Urothelium cell line (cell line): ENCODE measurements at regions not wholly inside any gene's neighbourhood (a gene's known extent, or its start where the extent isn't known, plus 50 kb on each side); places are given as distances from the start of the nearest gene placed in this dataset.
"Not testable (repeated sequence)": the region's sequence is repeated elsewhere in the genome, so short reads cannot be mapped to it uniquely, and the experiment has no call there.

Source experiments
- DNase-seq: peaks from one replicate; pipeline ENCODE4 v3.0.0; 2011; ENCODE audit warnings: low spot score, mixed read lengths
- FAIRE-seq: peaks from 2 replicates; lab custom pipeline; 2011; peaks lifted over from hg19 to GRCh38; lab: Jason Lieb, UNC

GRCh38 chr13:78540058-78540457 is 63.3 kb downstream of the POU4F1 start:
- DNase-seq = no peak
- no peak for FAIRE-seq

GRCh38 chr13:78526044-78526443 is 77.3 kb downstream of the POU4F1 start:
- not testable (repeated sequence) for FAIRE-seq, DNase-seq

DNA sequence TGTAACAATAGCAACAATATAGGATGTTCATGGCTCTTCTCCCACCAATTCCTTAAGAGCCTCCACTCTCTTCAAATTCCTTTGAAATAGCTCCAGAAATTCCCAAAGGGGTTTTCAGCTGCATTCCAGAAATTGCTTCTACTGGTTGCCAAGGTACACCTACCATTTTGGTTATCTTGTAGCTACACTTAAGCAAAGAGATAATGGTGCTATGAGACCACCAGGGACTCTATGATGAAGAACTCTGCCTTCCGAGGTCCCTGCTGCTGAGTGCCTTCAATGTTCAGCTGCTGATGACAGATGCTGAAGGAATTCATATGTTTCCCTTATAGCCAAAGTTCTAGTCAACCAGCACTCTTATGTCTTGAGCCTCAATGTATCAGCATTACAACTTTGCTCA is 78.4 kb downstream of the POU4F1 start:
- FAIRE-seq = no peak
- DNase-seq = no peak

DNA sequence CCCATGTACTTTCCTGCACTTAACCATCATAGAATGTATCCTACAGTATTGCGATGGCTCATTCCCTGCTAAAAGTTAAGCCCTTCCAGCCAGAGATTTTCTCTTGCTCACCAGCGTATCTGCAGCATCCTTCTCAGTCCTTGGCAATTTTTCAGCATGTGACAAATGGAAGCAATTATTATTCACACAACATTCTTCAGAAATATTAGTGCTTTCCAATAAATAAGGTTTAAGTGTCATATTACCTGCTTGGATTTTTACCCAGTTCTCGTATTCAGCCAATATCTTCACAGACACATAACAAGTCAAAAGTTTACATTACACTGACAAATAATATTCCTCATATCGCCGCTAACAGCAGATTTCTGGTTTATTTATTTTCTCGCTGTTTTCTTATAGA is 82.3 kb downstream of the POU4F1 start:
- DNase-seq = no peak
- no peak for FAIRE-seq

GRCh38 chr13:78520425-78520824 is 82.9 kb downstream of the POU4F1 start:
- DNase-seq = no peak
- FAIRE-seq = no peak

DNA sequence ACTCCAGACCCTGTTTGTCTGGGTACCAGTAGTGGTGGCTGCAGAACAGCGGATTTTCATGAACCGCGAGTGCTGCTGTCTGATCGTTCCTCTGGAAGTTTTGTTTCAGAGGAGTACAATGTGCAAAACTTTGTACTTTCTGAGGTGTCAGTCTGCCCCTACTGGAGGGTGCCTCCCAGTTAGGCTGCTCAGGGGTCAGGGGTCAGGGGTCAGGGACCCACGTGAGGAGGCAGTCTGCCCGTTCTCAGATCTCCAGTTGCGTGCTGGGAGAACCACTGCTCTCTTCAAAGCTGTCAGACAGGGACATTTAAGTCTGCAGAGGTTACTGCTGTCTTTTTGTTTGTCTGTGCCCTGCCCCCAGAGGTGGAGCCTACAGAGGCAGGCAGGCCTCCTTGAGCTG is 84.9 kb downstream of the POU4F1 start:
- FAIRE-seq = not testable (repeated sequence)

DNA sequence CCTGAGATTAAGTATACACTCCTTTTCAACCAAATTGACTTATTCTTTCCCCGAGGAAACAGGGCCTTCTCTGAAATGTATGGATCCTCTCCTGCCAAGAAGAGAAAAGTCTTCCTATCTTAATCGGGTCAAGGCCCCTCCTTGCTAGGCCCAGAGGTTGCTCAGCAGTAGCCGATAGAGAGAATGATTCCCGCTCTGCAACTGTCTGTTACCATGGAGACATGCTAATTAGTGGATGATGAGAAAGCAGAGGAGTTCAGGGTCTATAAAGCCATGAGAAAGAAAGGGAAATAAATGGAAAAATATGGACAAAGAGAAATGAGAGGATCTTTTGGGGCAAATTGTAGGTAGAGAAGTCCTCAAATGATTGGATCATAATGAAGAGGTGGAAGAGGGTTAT is 103.5 kb downstream of the POU4F1 start:
- no peak for DNase-seq
- no peak for FAIRE-seq

More for the DNA sequence above, 84.9 kb downstream of the POU4F1 start:
- not testable (repeated sequence) for DNase-seq

GRCh38 chr13:78497702-78498355 is 105.5 kb downstream of the POU4F1 start:
- DNase-seq (no peak), FAIRE-seq (no peak)

- FAIRE-seq = no peak
- no peak for DNase-seq
Measured at GRCh38 chr13:78491978-78492377, 111.4 kb downstream of the POU4F1 start.

- not testable (repeated sequence) for FAIRE-seq, DNase-seq
Measured at GRCh38 chr13:78490225-78490624, 113.1 kb downstream of the POU4F1 start.

GRCh38 chr13:78487707-78488106 is 115.6 kb downstream of the POU4F1 start:
- no peak for FAIRE-seq
- DNase-seq = no peak

- FAIRE-seq (no peak), DNase-seq (no peak)
Measured at GRCh38 chr13:78485803-78486202, 117.5 kb downstream of the POU4F1 start.

DNA sequence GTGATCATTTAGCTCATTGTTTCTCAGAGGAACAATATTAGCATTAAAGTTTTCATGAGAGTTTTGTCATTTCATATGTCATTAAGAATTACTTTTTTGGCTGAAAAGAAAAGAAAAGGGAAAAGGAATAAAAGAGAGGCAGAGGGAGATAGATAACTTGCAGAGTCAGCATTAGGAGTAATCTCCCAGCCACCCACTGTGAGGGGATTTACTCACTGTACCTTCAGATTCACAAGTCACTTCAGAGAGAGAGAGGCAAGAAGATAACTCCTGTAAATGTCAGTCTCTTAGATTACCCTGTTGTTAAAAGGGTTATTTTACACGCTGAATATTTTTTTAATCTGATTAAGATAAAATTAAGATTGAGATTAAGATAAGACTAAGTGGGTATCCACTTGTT is 125.2 kb downstream of the POU4F1 start:
- no peak for FAIRE-seq
- no peak for DNase-seq

DNA sequence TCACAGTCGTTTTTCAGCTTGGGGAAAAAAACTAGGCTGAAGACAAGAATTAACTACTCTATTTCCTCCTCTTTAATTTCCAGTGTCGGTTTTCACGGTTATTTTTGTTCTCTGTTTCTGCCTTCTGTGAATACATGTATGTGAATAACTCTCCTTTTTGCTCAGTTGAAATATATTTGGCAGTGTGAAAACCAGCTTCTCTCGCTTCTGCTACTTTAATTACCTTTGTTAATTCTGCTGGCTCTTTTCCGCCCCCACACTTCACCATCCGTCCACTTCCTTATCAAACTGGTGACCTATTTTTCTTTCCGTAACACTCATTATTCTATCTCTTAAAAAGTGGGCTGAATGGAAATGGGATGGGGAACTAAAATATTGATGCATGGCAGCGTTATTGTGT is 126.4 kb downstream of the POU4F1 start:
- FAIRE-seq (no peak), DNase-seq (no peak)

DNA sequence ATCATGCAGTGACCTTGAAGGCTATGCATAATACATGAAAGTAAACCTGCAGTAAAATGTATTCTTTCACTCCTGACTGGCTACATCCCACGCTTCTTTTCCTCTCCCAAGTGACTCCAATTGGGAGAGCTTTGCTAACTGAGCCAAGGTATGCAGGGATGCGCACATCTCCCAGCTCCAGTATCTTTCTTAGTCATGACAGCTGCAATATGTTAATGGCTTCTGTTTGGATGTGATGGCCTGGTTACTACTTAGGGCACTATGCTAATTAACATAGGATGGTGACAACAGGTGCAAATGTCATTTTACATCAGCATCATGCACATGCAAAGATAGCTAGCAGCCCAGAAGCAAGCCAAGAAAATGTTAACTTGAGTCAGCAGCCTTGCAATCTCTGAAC is 134.7 kb downstream of the POU4F1 start:
- FAIRE-seq = no peak
- no peak for DNase-seq

DNA sequence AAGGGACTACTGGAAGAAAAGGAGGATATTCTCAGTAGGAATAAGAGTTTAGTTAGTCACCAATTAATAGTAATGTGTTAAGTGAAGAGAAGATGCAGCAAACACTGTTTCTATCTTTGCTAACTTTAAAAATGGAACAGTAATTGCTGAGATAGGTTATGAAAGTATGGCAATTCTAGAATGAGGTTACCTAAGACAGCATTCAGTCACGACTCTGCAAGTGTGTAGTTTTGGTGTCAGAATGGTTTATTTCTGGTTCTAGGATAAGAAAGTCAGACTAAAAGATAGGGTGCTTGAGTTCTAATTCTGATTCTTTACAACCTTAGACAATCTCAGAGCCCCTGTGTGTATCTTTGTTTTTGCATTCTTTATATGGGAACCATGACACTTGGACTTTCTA is 138.1 kb downstream of the POU4F1 start:
- FAIRE-seq = no peak

DNA sequence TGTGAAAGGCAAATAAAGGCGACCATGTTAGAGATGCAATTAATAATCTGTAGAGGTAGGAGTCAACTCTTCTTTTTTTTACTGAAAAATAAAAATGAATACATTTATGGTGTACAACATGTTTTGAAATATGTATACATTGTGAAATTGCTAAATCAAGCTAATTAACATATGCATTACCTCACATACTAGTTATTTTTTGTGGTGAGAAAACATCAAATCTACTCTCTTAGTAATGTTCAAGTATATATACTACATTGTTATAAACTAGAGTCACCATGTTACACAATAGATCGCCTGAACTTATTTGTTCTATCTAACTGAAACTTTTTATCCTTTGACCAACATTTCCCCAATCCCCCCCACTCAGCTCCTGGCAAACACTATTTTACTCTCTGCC is 143.2 kb downstream of the POU4F1 start:
- DNase-seq (no peak), FAIRE-seq (no peak)

More for the DNA sequence above, 138.1 kb downstream of the POU4F1 start:
- DNase-seq = no peak

DNA sequence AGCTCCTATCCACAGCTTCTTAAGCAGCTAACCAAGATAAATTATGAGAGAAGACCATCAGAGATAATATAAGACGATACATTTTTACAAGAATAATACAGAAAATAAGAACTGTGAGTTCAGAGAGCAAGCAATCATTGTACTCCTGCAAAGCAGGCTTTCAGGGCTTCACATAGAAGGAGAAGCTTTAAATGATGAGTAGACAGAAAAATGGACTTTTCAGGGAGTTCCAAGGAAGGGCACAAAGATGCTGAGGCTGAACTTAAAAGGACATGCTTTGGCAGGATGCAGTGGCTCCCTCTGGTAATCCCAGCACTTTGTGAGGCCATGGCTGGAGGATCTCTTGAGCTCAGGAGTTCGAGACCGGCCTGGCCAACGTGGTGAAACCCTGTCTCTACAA is 159.5 kb downstream of the POU4F1 start:
- FAIRE-seq = no peak
- no peak for DNase-seq

- FAIRE-seq (no peak), DNase-seq (no peak)
Measured at GRCh38 chr13:78437781-78438180, 165.6 kb downstream of the POU4F1 start.

DNA sequence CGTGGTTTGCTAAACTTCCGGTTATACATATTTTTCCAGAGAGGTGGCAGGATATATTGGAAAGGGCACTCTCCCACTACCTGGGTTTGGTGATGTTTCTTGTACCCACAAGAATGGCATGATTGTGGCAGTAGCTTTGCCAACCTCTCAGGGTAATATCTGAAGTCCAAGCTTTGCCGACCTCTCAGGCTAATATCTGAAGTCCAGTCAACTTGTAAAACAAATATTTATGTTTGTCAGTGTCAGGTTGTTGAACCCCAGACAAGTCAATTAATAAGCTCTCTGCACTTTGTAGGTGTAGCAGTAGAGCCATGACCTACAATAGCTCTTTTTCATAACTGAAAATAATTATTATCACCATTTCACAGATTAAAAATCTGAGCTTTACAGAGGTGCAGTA is 167.0 kb downstream of the POU4F1 start:
- FAIRE-seq = no peak
- DNase-seq = no peak

DNA sequence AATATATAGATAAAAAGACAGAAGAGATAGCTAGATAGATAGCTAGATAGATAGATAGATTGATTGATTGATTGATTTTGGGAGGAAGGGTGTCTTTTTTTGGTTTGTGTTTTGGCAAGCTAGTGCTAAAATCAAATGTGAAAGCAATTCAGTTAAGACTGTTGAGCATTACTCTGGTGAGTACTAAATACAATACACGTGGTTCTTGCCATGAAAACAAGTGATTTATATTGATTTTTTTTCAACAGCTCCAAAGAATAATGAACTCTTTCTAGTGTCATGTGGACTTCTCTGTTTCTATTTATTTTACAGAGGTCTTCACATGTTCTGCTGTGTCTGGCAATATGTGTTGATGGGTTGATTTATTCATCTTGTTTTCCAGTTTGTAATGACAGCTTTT is 172.0 kb downstream of the POU4F1 start:
- FAIRE-seq = no peak

GRCh38 chr13:78430811-78431210 is 172.5 kb downstream of the POU4F1 start:
- FAIRE-seq = no peak
- no peak for DNase-seq

More for the DNA sequence above, 172.0 kb downstream of the POU4F1 start:
- no peak for DNase-seq

- FAIRE-seq (no peak), DNase-seq (no peak)
Measured at GRCh38 chr13:78430166-78430791, 173.1 kb downstream of the POU4F1 start.
